ENCODE measurements at regions not wholly inside any gene's neighbourhood (a gene's known extent, or its start where the extent isn't known, plus 50 kb on each side); places are given as distances from the start of the nearest gene placed in this dataset.

GRCh38 chr7:130971297-130971696 is 237.3 kb upstream of the KLF14 start:
- no peak for DNase-seq

GRCh38 chr7:130972201-130972600 is 238.2 kb upstream of the KLF14 start:
- no peak for DNase-seq

GRCh38 chr7:130973637-130974036 is 239.6 kb upstream of the KLF14 start:
- no peak for DNase-seq

- DNase-seq = no peak
Measured at GRCh38 chr7:130974169-130974568, 240.2 kb upstream of the KLF14 start.

- DNase-seq = no peak
Measured at GRCh38 chr7:130974794-130975193, 240.8 kb upstream of the KLF14 start.

- no peak for DNase-seq
Measured at GRCh38 chr7:130975731-130976130, 241.7 kb upstream of the KLF14 start.

- DNase-seq = no peak
Measured at GRCh38 chr7:130982160-130982638, 248.2 kb upstream of the KLF14 start.

- no peak for DNase-seq
Measured at GRCh38 chr7:130982651-130983050, 248.6 kb upstream of the KLF14 start.

- no peak for DNase-seq
Measured at GRCh38 chr7:130985361-130985760, 251.4 kb upstream of the KLF14 start.

- DNase-seq = no peak
Measured at GRCh38 chr7:130986261-130986690, 252.3 kb upstream of the KLF14 start.

- no peak for DNase-seq
Measured at GRCh38 chr7:130987092-130987491, 253.1 kb upstream of the KLF14 start.

GRCh38 chr7:130988443-130988842 is 254.4 kb upstream of the KLF14 start:
- no peak for DNase-seq

GRCh38 chr7:130989101-130989795 is 255.2 kb upstream of the KLF14 start:
- DNase-seq = no peak

- DNase-seq = no peak
Measured at GRCh38 chr7:130990178-130990832, 256.3 kb upstream of the KLF14 start.

- DNase-seq = no peak
Measured at GRCh38 chr7:130993671-130994365, 259.8 kb upstream of the KLF14 start.

- DNase-seq = no peak
Measured at GRCh38 chr7:130994378-130995115, 260.5 kb upstream of the KLF14 start.

- DNase-seq = no peak
Measured at GRCh38 chr7:130995252-130996081, 261.5 kb upstream of the KLF14 start.

GRCh38 chr7:130996205-130996832 is 262.3 kb upstream of the KLF14 start:
- DNase-seq = no peak

GRCh38 chr7:130996833-130997231 is 262.8 kb upstream of the KLF14 start:
- DNase-seq = no peak

- DNase-seq = no peak
Measured at GRCh38 chr7:130998993-130999602, 265.1 kb upstream of the KLF14 start.

GRCh38 chr7:130999926-131000325 is 265.9 kb upstream of the KLF14 start:
- DNase-seq = no peak

All from NCI-H446 treated with DMSO at 0.1 percent for 48 hours (cell line).